H9 (cell line): ENCODE measurements at regions not wholly inside any gene's neighbourhood (a gene's known extent, or its start where the extent isn't known, plus 50 kb on each side); places are given as distances from the start of the nearest gene placed in this dataset.

Experiments
- DNase-seq: peaks from one replicate; pipeline ENCODE4 v3.0.0-alpha.2; 2017
- H2AFZ ChIP-seq: one replicate; pipeline ENCODE4 v1.6.1; 2013; ENCODE audit warnings: mild to moderate bottlenecking, low read length, control low read depth, moderate library complexity
- H2AK5ac ChIP-seq: 2 replicates; pipeline ENCODE4 v1.6.1; 2013; ENCODE audit warnings: low read length, control low read depth, mixed read lengths; ENCODE audit not compliant: insufficient read length
- H2BK120ac ChIP-seq: one replicate; pipeline ENCODE4 v1.6.1; 2013; ENCODE audit warnings: low read depth, mild to moderate bottlenecking, low read length, control low read depth, inconsistent platforms; ENCODE audit not compliant: poor library complexity, severe bottlenecking
- H2BK12ac ChIP-seq: 2 replicates; pipeline ENCODE4 v1.6.1; 2013; ENCODE audit warnings: low read length, control low read depth, mixed read lengths, low read depth; ENCODE audit not compliant: insufficient read length
- H2BK15ac ChIP-seq: 2 replicates; pipeline ENCODE4 v1.6.1; 2013; ENCODE audit warnings: low read depth, low read length, control low read depth
- H2BK20ac ChIP-seq: one replicate; pipeline ENCODE4 v1.6.1; 2013; ENCODE audit warnings: low read depth, mild to moderate bottlenecking, low read length, control low read depth, inconsistent platforms; ENCODE audit not compliant: poor library complexity, severe bottlenecking
- H2BK5ac ChIP-seq: 2 replicates; pipeline ENCODE4 v1.6.1; 2013; ENCODE audit warnings: low read length, control low read depth, mixed read lengths; ENCODE audit not compliant: insufficient read length
- H3K14ac ChIP-seq: 2 replicates; pipeline ENCODE4 v1.6.1; 2013; ENCODE audit warnings: low read length, control low read depth; ENCODE audit not compliant: insufficient read depth
- H3K18ac ChIP-seq: 2 replicates; pipeline ENCODE4 v1.6.1; 2013; ENCODE audit warnings: low read depth, mild to moderate bottlenecking, mixed read lengths, low read length, control low read depth; ENCODE audit not compliant: insufficient read length
- H3K23ac ChIP-seq: 2 replicates; pipeline ENCODE4 v1.6.1; 2013; ENCODE audit warnings: low read length, control low read depth, mixed read lengths, low read depth; ENCODE audit not compliant: insufficient read length
- H3K23me2 ChIP-seq: 2 replicates; pipeline ENCODE4 v1.6.1; 2013; ENCODE audit warnings: low read depth, mild to moderate bottlenecking, mixed read lengths, low read length, control low read depth; ENCODE audit not compliant: insufficient read length, poor library complexity, severe bottlenecking
- H3K27ac ChIP-seq: 2 replicates; pipeline ENCODE4 v1.5.1; 2013; ENCODE audit warnings: low read length, control low read depth, mixed read lengths, low read depth; ENCODE audit not compliant: insufficient read length
- H3K27me3 ChIP-seq: 2 replicates; pipeline ENCODE4 v1.6.1; 2013; ENCODE audit warnings: low read length, control low read depth, inconsistent platforms; ENCODE audit not compliant: insufficient read depth
- H3K4ac ChIP-seq: 2 replicates; pipeline ENCODE4 v1.6.1; 2013; ENCODE audit warnings: low read depth, mild to moderate bottlenecking, control low read depth, inconsistent platforms, low read length, moderate library complexity
- H3K4me1 ChIP-seq: 2 replicates; pipeline ENCODE4 v1.6.1; 2013; ENCODE audit warnings: low read length, control low read depth, inconsistent platforms; ENCODE audit not compliant: insufficient read depth
- H3K4me2 ChIP-seq: 2 replicates; pipeline ENCODE4 v1.6.1; 2013; ENCODE audit warnings: low read length, control low read depth, mixed read lengths; ENCODE audit not compliant: insufficient read length, insufficient read depth
- H3K56ac ChIP-seq: 2 replicates; pipeline ENCODE4 v1.6.1; 2013; ENCODE audit warnings: low read depth, mild to moderate bottlenecking, mixed read lengths, low read length, control low read depth; ENCODE audit not compliant: insufficient read length
- H3K79me1 ChIP-seq: 2 replicates; pipeline ENCODE4 v1.6.1; 2013; ENCODE audit warnings: low read depth, mild to moderate bottlenecking, moderate library complexity, low read length, control low read depth, inconsistent platforms; ENCODE audit not compliant: insufficient read depth, poor library complexity, severe bottlenecking
- H3K79me2 ChIP-seq: 2 replicates; pipeline ENCODE4 v1.6.1; 2013; ENCODE audit warnings: low read length, control low read depth, inconsistent platforms; ENCODE audit not compliant: insufficient read depth
- H3K9ac ChIP-seq: 2 replicates; pipeline ENCODE4 v1.6.1; 2013; ENCODE audit warnings: low read length, control low read depth, mixed read lengths; ENCODE audit not compliant: insufficient read length; ENCODE audit errors: extremely low read depth
- H3K9me3 ChIP-seq: one replicate; pipeline ENCODE4 v1.6.1; 2013; ENCODE audit warnings: low read depth, low read length, inconsistent platforms; ENCODE audit not compliant: control insufficient read depth
- H3T11ph ChIP-seq: one replicate; pipeline ENCODE4 v1.6.1; 2013; ENCODE audit warnings: mild to moderate bottlenecking, low read length, control low read depth, inconsistent platforms
- H4K20me1 ChIP-seq: one replicate; pipeline ENCODE4 v1.6.1; 2013; ENCODE audit not compliant: control insufficient read depth, insufficient read length, insufficient read depth
- H4K5ac ChIP-seq: 2 replicates; pipeline ENCODE4 v1.6.1; 2013; ENCODE audit warnings: low read depth, mild to moderate bottlenecking, mixed read lengths, low read length, control low read depth; ENCODE audit not compliant: insufficient read length
- H4K8ac ChIP-seq: replicated peaks from 2 replicates; pipeline ENCODE4 v1.6.1; 2013; ENCODE audit warnings: low read length, control low read depth, mixed read lengths, low read depth; ENCODE audit not compliant: insufficient read length
- H4K91ac ChIP-seq: 2 replicates; pipeline ENCODE4 v1.6.1; 2013; ENCODE audit warnings: low read depth, mild to moderate bottlenecking, moderate library complexity, mixed read lengths, low read length, control low read depth; ENCODE audit not compliant: insufficient read length
- H3K27ac Mint-ChIP-seq, 3 experiments: 2 replicates in 2 of 3; 3 replicates in 1 of 3; pipeline ENCODE4 v1.8.0; 2020 to 2021; ENCODE audit warnings: mixed read lengths in 3 of 3, mild to moderate bottlenecking in 1 of 3, moderate library complexity in 1 of 3
- H3K27me3 Mint-ChIP-seq: 2 replicates; pipeline ENCODE4 v1.8.0; 2021; ENCODE audit warnings: low read depth, mild to moderate bottlenecking, moderate library complexity, mixed read lengths
- H3K36me3 Mint-ChIP-seq, 3 experiments: 2 replicates in 2 of 3; 3 replicates in 1 of 3; pipeline ENCODE4 v1.8.0; 2020 to 2021; ENCODE audit warnings: low read depth in 3 of 3, mixed read lengths in 3 of 3; ENCODE audit not compliant: insufficient read depth in 1 of 3
- H3K4me1 Mint-ChIP-seq, 2 experiments: 2 replicates each; pipeline ENCODE4 v1.8.0; 2020; ENCODE audit warnings: mixed read lengths in 2 of 2
- H3K4me3 Mint-ChIP-seq, 2 experiments: 2 replicates in 1 of 2; 3 replicates in 1 of 2; pipeline ENCODE4 v1.8.0; 2020 to 2021; ENCODE audit warnings: mild to moderate bottlenecking in 2 of 2, mixed read lengths in 2 of 2, moderate library complexity in 1 of 2
- H3K9me3 Mint-ChIP-seq, 2 experiments: 2 replicates in 1 of 2; 3 replicates in 1 of 2; pipeline ENCODE4 v1.8.0; 2020; ENCODE audit warnings: mild to moderate bottlenecking in 2 of 2, mixed read lengths in 2 of 2, moderate library complexity in 1 of 2
- WGBS: extraction: QIAGEN DNeasy Blood & Tissue Kit; methylation state at CpG from one replicate; pipeline ENCODE4 v1.1.7; 2013; ENCODE audit warnings: missing lambda C conversion rate, low lambda C conversion rate, mixed read lengths; ENCODE audit not compliant: insufficient read length; ENCODE audit errors: extremely low coverage; 5-methylcytosine and 5-hydroxymethylcytosine counted together
- TF ChIP-seq, protein P1 (sequence below): fragments of 200-600 bp; sonication (generic); conservative IDR thresholded peaks from 3 replicates; pipeline ENCODE4 v1.8.0; 2021; ENCODE audit warnings: antibody characterized with exemption, mild to moderate bottlenecking

DNA sequence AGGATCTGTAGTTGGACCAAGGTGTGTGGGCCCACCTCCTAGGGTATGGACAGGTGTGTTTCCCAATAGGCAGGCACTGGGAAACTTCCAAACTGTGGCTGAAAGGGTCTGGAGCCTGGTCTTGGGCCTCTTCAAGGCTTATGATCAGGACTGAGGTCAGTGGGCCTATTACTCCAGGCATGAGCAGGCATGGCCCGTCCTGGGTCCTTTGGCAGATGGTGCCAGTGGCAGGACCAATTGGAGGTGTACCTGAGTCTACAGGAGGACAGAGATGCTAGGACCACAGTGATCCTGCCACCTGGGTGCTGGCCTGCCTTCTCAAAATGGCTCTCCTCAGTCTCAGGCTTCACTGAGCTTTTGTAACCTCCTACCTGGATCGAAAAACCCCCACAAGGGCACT, 95.4 kb downstream of the RAB18 start:
- no peak overlapping the region for H3K4me2 ChIP-seq
- no peak overlapping the region for H2BK5ac ChIP-seq
- no peak overlapping the region for H3K9ac ChIP-seq
- H3K23ac ChIP-seq = no peak overlapping the region
- H3K27ac ChIP-seq = no peak overlapping the region
- H3K56ac ChIP-seq = no peak overlapping the region
- H3K79me2 ChIP-seq = no peaks in the 10 kb centered on the region
- no peak overlapping the region for H2BK20ac ChIP-seq
- no peaks in the 10 kb centered on the region for H3K4me1 ChIP-seq
- no peak overlapping the region for H3K18ac ChIP-seq
- no peak overlapping the region for H2AFZ ChIP-seq
- no peak overlapping the region for H3K14ac ChIP-seq
- Mint-ChIP-seq H3K27ac (no peak overlapping the region), H3K4me1 (peaks cover 0 to 2% of the 10 kb centered on the region in 2 experiments; a peak in 1 of 4 replicates), H3K4me3 (no peak overlapping the region), H3K36me3 (no peaks in the 10 kb centered on the region), H3K27me3 (no peaks in the 10 kb centered on the region), H3K9me3 (no peaks in the 10 kb centered on the region; a peak in 1 of 5 replicates)
- no peaks in the 10 kb centered on the region for H3K79me1 ChIP-seq
- no peak overlapping the region for H2BK15ac ChIP-seq
- H3K9me3 ChIP-seq = no peaks in the 10 kb centered on the region
- no peak overlapping the region for H2AK5ac ChIP-seq
- no peak overlapping the region for H3K4ac ChIP-seq
- TF ChIP-seq, protein P1, sequence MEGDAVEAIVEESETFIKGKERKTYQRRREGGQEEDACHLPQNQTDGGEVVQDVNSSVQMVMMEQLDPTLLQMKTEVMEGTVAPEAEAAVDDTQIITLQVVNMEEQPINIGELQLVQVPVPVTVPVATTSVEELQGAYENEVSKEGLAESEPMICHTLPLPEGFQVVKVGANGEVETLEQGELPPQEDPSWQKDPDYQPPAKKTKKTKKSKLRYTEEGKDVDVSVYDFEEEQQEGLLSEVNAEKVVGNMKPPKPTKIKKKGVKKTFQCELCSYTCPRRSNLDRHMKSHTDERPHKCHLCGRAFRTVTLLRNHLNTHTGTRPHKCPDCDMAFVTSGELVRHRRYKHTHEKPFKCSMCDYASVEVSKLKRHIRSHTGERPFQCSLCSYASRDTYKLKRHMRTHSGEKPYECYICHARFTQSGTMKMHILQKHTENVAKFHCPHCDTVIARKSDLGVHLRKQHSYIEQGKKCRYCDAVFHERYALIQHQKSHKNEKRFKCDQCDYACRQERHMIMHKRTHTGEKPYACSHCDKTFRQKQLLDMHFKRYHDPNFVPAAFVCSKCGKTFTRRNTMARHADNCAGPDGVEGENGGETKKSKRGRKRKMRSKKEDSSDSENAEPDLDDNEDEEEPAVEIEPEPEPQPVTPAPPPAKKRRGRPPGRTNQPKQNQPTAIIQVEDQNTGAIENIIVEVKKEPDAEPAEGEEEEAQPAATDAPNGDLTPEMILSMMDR = no peak
- WGBS = no CpG with 5 or more reads among the region's 2 CpGs
- no peak overlapping the region for H4K8ac ChIP-seq
- H2BK12ac ChIP-seq = no peak overlapping the region
- H4K5ac ChIP-seq = no peak overlapping the region
- H3K27me3 ChIP-seq = no peaks in the 10 kb centered on the region
- no peak overlapping the region for H4K91ac ChIP-seq
- H4K20me1 ChIP-seq = no peaks in the 10 kb centered on the region
- H2BK120ac ChIP-seq = no peak overlapping the region
- H3T11ph ChIP-seq = no peak overlapping the region
- DNase-seq = no peak
- no peaks in the 10 kb centered on the region for H3K23me2 ChIP-seq
